ENCODE measurements at regions not wholly inside any gene's neighbourhood (a gene's known extent, or its start where the extent isn't known, plus 50 kb on each side); places are given as distances from the start of the nearest gene placed in this dataset.

DNA sequence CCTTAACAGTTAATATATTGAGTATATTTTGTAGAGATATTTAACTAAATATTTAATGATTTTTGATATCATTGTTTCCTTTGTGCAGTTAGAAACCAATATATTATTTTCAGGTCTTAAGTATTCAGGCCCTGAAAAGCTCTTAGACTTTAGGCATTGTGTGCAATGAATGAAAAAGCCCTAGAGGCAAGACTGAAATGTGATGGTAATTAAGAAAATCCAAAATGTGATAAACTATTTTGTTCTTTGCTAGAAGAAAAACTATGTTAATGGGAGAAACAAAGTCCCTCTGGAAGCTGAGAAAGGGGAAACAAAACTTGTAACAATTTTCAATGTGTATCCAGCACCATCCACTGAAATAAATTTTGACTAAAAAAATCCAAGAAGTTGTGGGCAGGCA is 54.6 kb upstream of the SSR3 start:
- Histone ChIP-seq H2AFZ (ENCODE audit: control insufficient read depth, low read length) (no peak overlapping the region), H3K9ac (ENCODE audit: control insufficient read depth, extremely low read depth, insufficient read depth, low read length) (no peak overlapping the region), H4K20me1 (ENCODE audit: control insufficient read depth, extremely low read depth, insufficient read depth, low read length) (no peaks in the 10 kb centered on the region), H3K27ac (ENCODE audit: control insufficient read depth, insufficient read depth, low read length) (no peak overlapping the region), H3K4me2 (ENCODE audit: control insufficient read depth, extremely low read depth, insufficient read depth, low read depth, low read length) (no peak overlapping the region), H3K9me1 (ENCODE audit: control insufficient read depth, extremely low read depth, insufficient read depth, low read length) (no peaks in the 10 kb centered on the region), H3K4me1 (ENCODE audit: control insufficient read depth, extremely low read depth, insufficient read depth, low read length) (peaks cover 10% of the 10 kb centered on the region), H3K27me3 (ENCODE audit: control insufficient read depth, extremely low read depth, insufficient read depth, low read length) (no peaks in the 10 kb centered on the region), H3K36me3 (ENCODE audit: control insufficient read depth in 2 of 2, extremely low read depth in 1 of 2, insufficient read depth in 2 of 2, low read length in 2 of 2) (no peaks in the 10 kb centered on the region), H3K4me3 (ENCODE audit: control insufficient read depth in 2 of 3, extremely low read depth in 1 of 3, insufficient read depth in 2 of 3, low read depth in 1 of 3, low read length in 3 of 3) (no peak overlapping the region), H3K79me2 (ENCODE audit: control insufficient read depth, insufficient read depth, low read length) (no peaks in the 10 kb centered on the region), H3K9me3 (ENCODE audit: control insufficient read depth, low read depth, low read length) (no peaks in the 10 kb centered on the region)
- no peak for DNase-seq (ENCODE audit: low read depth, low spot score)
- no peak for FAIRE-seq
- TF ChIP-seq CTCF (optimal IDR thresholded peaks at IDR 0.05 in 1 of 3, IDR thresholded peaks at IDR 0.05 in 1 of 3, conservative IDR thresholded peaks at IDR 0.05 in 1 of 3; ENCODE audit: extremely low read depth in 1 of 3, insufficient read depth in 2 of 3, low read length in 3 of 3) = no peak
- TF ChIP-seq EZH2 (IDR thresholded peaks at IDR 0.05; ENCODE audit: low read length) = no peak
- dilution Hi-C loops (cut with MboI; ENCODE audit: extremely low pct_ligation_motif_present, low sequenced_read_pairs) = no loop called here

GRCh38 chr3:156608601-156609514 is 53.9 kb upstream of the SSR3 start:
- no peak overlapping the region for H3K4me3 ChIP-seq (ENCODE audit: control insufficient read depth in 2 of 3, extremely low read depth in 1 of 3, insufficient read depth in 2 of 3, low read depth in 1 of 3, low read length in 3 of 3)
- TF ChIP-seq EZH2 (IDR thresholded peaks at IDR 0.05; ENCODE audit: low read length) (no peak), CTCF (optimal IDR thresholded peaks at IDR 0.05 in 1 of 3, IDR thresholded peaks at IDR 0.05 in 1 of 3, conservative IDR thresholded peaks at IDR 0.05 in 1 of 3; ENCODE audit: extremely low read depth in 1 of 3, insufficient read depth in 2 of 3, low read length in 3 of 3) (no peak)
- no peaks in the 10 kb centered on the region for H3K36me3 ChIP-seq (ENCODE audit: control insufficient read depth in 2 of 2, extremely low read depth in 1 of 2, insufficient read depth in 2 of 2, low read length in 2 of 2)
- H3K4me2 ChIP-seq (ENCODE audit: control insufficient read depth, extremely low read depth, insufficient read depth, low read depth, low read length) = no peak overlapping the region
- no peaks in the 10 kb centered on the region for H3K27me3 ChIP-seq (ENCODE audit: control insufficient read depth, extremely low read depth, insufficient read depth, low read length)
- dilution Hi-C loops (cut with MboI; ENCODE audit: extremely low pct_ligation_motif_present, low sequenced_read_pairs) = no loop called here
- no peak overlapping the region for H2AFZ ChIP-seq (ENCODE audit: control insufficient read depth, low read length)
- no peaks in the 10 kb centered on the region for H3K79me2 ChIP-seq (ENCODE audit: control insufficient read depth, insufficient read depth, low read length)
- DNase-seq (ENCODE audit: low read depth, low spot score) (no peak), FAIRE-seq (no peak)
- peaks cover 5% of the 10 kb centered on the region for H3K4me1 ChIP-seq (ENCODE audit: control insufficient read depth, extremely low read depth, insufficient read depth, low read length)
- no peak overlapping the region for H3K9ac ChIP-seq (ENCODE audit: control insufficient read depth, extremely low read depth, insufficient read depth, low read length)
- H3K9me3 ChIP-seq (ENCODE audit: control insufficient read depth, low read depth, low read length) = no peaks in the 10 kb centered on the region
- no peaks in the 10 kb centered on the region for H4K20me1 ChIP-seq (ENCODE audit: control insufficient read depth, extremely low read depth, insufficient read depth, low read length)
- H3K27ac ChIP-seq (ENCODE audit: control insufficient read depth, insufficient read depth, low read length) = no peak overlapping the region
- H3K9me1 ChIP-seq (ENCODE audit: control insufficient read depth, extremely low read depth, insufficient read depth, low read length) = no peaks in the 10 kb centered on the region
